ENCODE measurements at regions not wholly inside any gene's neighbourhood (a gene's known extent, or its start where the extent isn't known, plus 50 kb on each side); places are given as distances from the start of the nearest gene placed in this dataset.

GRCh38 chr18:76227759-76228158 is 267.3 kb downstream of the ZNF516 start:
- TF ChIP-seq REST (IDR thresholded peaks at IDR 0.05; ENCODE audit: low read depth) (no peak), TAF1 (IDR thresholded peaks at IDR 0.05; ENCODE audit: low read depth) (no peak), FOXM1 (IDR thresholded peaks at IDR 0.05; ENCODE audit: borderline replicate concordance, low read depth) (no peak), EP300 (IDR thresholded peaks at IDR 0.05; ENCODE audit: borderline replicate concordance) (no peak), YY1 (IDR thresholded peaks at IDR 0.05; ENCODE audit: low read depth) (no peak), ZBTB7A (IDR thresholded peaks at IDR 0.05; ENCODE audit: low read depth) (no peak), MAX (IDR thresholded peaks at IDR 0.05) (no peak), EGR1 (IDR thresholded peaks at IDR 0.05) (no peak), CREB1 (IDR thresholded peaks at IDR 0.05; ENCODE audit: low read depth) (no peak), TCF12 (IDR thresholded peaks at IDR 0.05; ENCODE audit: low read depth) (no peak), RAD21 (IDR thresholded peaks at IDR 0.05; ENCODE audit: low read depth) (no peak), USF1 (IDR thresholded peaks at IDR 0.05) (no peak)

All from Ishikawa (cell line).